ENCODE measurements at regions not wholly inside any gene's neighbourhood (a gene's known extent, or its start where the extent isn't known, plus 50 kb on each side); places are given as distances from the start of the nearest gene placed in this dataset.

GRCh38 chr15:70486012-70486411, 277.3 kb downstream of the UACA start:
- TF ChIP-seq ELF4 (CRISPR knock-in tag; IDR thresholded peaks at IDR 0.05) = no peak
- TF ChIP-seq CTCF (IDR thresholded peaks at IDR 0.05 in 2 of 3, conservative IDR thresholded peaks at IDR 0.05 in 1 of 3; ENCODE audit: insufficient read depth in 2 of 3, low read depth in 1 of 3, low read length in 3 of 3) = no peak
- no peak for TF ChIP-seq DLX4 (CRISPR knock-in tag; IDR thresholded peaks at IDR 0.05)
- no peak for TF ChIP-seq ZFP36 (IDR thresholded peaks at IDR 0.05; ENCODE audit: low read depth, low read length, partially characterized antibody)
- TF ChIP-seq NFE2 (IDR thresholded peaks at IDR 0.05; ENCODE audit: low read depth) = no peak
